Mesenchymal stem cell (in vitro differentiated cells and primary cell): ENCODE measurements at regions not wholly inside any gene's neighbourhood (a gene's known extent, or its start where the extent isn't known, plus 50 kb on each side); places are given as distances from the start of the nearest gene placed in this dataset.

Experiments
- DNase-seq: peaks from one replicate; pipeline ENCODE4 v3.0.0-alpha.2; 2013
- H2AFZ ChIP-seq: one replicate; pipeline ENCODE4 v1.6.1; 2013; ENCODE audit warnings: low read depth, mild to moderate bottlenecking, control low read depth, inconsistent platforms, low read length, moderate library complexity
- H2AK5ac ChIP-seq: 2 replicates; pipeline ENCODE4 v1.6.1; 2013; ENCODE audit warnings: low read length, moderate library complexity, mild to moderate bottlenecking, inconsistent platforms; ENCODE audit not compliant: severe bottlenecking
- H2BK120ac ChIP-seq: one replicate; pipeline ENCODE4 v1.6.1; 2013; ENCODE audit warnings: low read depth, mild to moderate bottlenecking, inconsistent platforms, low read length, moderate library complexity
- H2BK12ac ChIP-seq, 2 experiments: one replicate each; pipeline ENCODE4 v1.6.1; 2013; ENCODE audit warnings: inconsistent platforms in 2 of 2, low read length in 2 of 2, mild to moderate bottlenecking in 2 of 2, moderate library complexity in 2 of 2, control low read depth in 1 of 2
- H2BK15ac ChIP-seq: one replicate; pipeline ENCODE4 v1.6.1; 2013; ENCODE audit warnings: mild to moderate bottlenecking, low read depth, inconsistent platforms; ENCODE audit not compliant: poor library complexity, severe bottlenecking
- H2BK5ac ChIP-seq: 2 replicates; pipeline ENCODE4 v1.6.1; 2013; ENCODE audit warnings: low read depth, mild to moderate bottlenecking, low read length, control low read depth, inconsistent platforms; ENCODE audit not compliant: poor library complexity, severe bottlenecking
- H3K14ac ChIP-seq, 2 experiments: one replicate each; pipeline ENCODE4 v1.6.1; 2013; ENCODE audit warnings: inconsistent platforms in 2 of 2, low read length in 2 of 2, control low read depth in 1 of 2, mild to moderate bottlenecking in 1 of 2, moderate library complexity in 1 of 2
- H3K18ac ChIP-seq, 2 experiments: one replicate each; pipeline ENCODE4 v1.6.1; 2013; ENCODE audit warnings: inconsistent platforms in 2 of 2, low read length in 2 of 2, control low read depth in 1 of 2, low read depth in 1 of 2, mild to moderate bottlenecking in 1 of 2
- H3K23ac ChIP-seq, 2 experiments: one replicate each; pipeline ENCODE4 v1.6.1; 2013; ENCODE audit warnings: inconsistent platforms in 2 of 2, low read length in 2 of 2, mild to moderate bottlenecking in 2 of 2, moderate library complexity in 2 of 2, control low read depth in 1 of 2
- H3K27ac ChIP-seq: 2 replicates; pipeline ENCODE4 v1.5.1; 2013; ENCODE audit warnings: mild to moderate bottlenecking, moderate library complexity, low read length, control low read depth, inconsistent platforms; ENCODE audit not compliant: poor library complexity, severe bottlenecking
- H3K27me3 ChIP-seq, 2 experiments: 2 replicates each; pipeline versions ENCODE4 v1.6.1 to v1.7.0; 2013; ENCODE audit warnings: low read length in 2 of 2, mild to moderate bottlenecking in 2 of 2, moderate library complexity in 2 of 2, control low read depth in 1 of 2, inconsistent platforms in 1 of 2; ENCODE audit not compliant: control insufficient read depth in 1 of 2, insufficient read depth in 1 of 2
- H3K36me3 ChIP-seq, 2 experiments: 2 replicates each; pipeline versions ENCODE4 v1.6.1 to v1.7.0; 2013; ENCODE audit warnings: low read length in 2 of 2, control low read depth in 1 of 2, inconsistent platforms in 1 of 2, low read depth in 1 of 2, mild to moderate bottlenecking in 1 of 2; ENCODE audit not compliant: insufficient read depth in 2 of 2, control insufficient read depth in 1 of 2
- H3K4ac ChIP-seq, 2 experiments: one replicate each; pipeline ENCODE4 v1.6.1; 2013; ENCODE audit warnings: inconsistent platforms in 2 of 2, low read length in 2 of 2, mild to moderate bottlenecking in 2 of 2, moderate library complexity in 2 of 2, control low read depth in 1 of 2, low read depth in 1 of 2
- H3K4me1 ChIP-seq: 2 replicates; pipeline ENCODE4 v1.6.1; 2013; ENCODE audit warnings: low read depth, low read length, control low read depth; ENCODE audit not compliant: control insufficient read depth, insufficient read depth
- H3K4me2 ChIP-seq: 2 replicates; pipeline ENCODE4 v1.6.1; 2013; ENCODE audit warnings: low read length, mild to moderate bottlenecking, inconsistent platforms; ENCODE audit not compliant: poor library complexity, severe bottlenecking
- H3K4me3 ChIP-seq, 2 experiments: 2 replicates each; pipeline versions ENCODE4 v1.5.1 to v1.7.0; 2013; ENCODE audit warnings: low read length in 2 of 2, mild to moderate bottlenecking in 2 of 2, control low read depth in 1 of 2, low read depth in 1 of 2; ENCODE audit not compliant: insufficient read depth in 1 of 2
- H3K79me1 ChIP-seq: replicated peaks from 2 replicates; pipeline ENCODE4 v1.6.1; 2013; ENCODE audit warnings: mild to moderate bottlenecking, control low read depth, low read length, inconsistent platforms; ENCODE audit not compliant: poor library complexity, severe bottlenecking
- H3K9ac ChIP-seq: 2 replicates; pipeline ENCODE4 v1.7.0; 2013; ENCODE audit warnings: mild to moderate bottlenecking, low read length, moderate library complexity
- H3K9me3 ChIP-seq: 2 replicates; pipeline ENCODE4 v1.7.0; 2013; ENCODE audit warnings: mild to moderate bottlenecking, low read length; ENCODE audit not compliant: control insufficient read depth
- H4K8ac ChIP-seq: one replicate; pipeline ENCODE4 v1.6.1; 2013; ENCODE audit warnings: inconsistent platforms, mild to moderate bottlenecking, low read length, moderate library complexity
- H4K91ac ChIP-seq: one replicate; pipeline ENCODE4 v1.6.1; 2013; ENCODE audit warnings: mild to moderate bottlenecking, low read length, inconsistent platforms
- WGBS: methylation state at CpG from one replicate; pipeline ENCODE4 v1.1.7; 2013; ENCODE audit warnings: mixed read lengths; 5-methylcytosine and 5-hydroxymethylcytosine counted together

GRCh38 chr2:64786343-64787018 lies 132.8 kb upstream of the SERTAD2 start:
- H3K23ac ChIP-seq: no peak overlapping the region
- no peak overlapping the region for H3K4me2 ChIP-seq
- no peaks in the 10 kb centered on the region for H3K36me3 ChIP-seq
- no peaks in the 10 kb centered on the region for H3K4me1 ChIP-seq
- no peak overlapping the region for H2AK5ac ChIP-seq
- no peak overlapping the region for H2BK12ac ChIP-seq
- no peak overlapping the region for H3K18ac ChIP-seq
- no peak overlapping the region for H3K9ac ChIP-seq
- DNase-seq: no peak
- no peak overlapping the region for H4K8ac ChIP-seq
- H2AFZ ChIP-seq: no peak overlapping the region
- H2BK120ac ChIP-seq: no peak overlapping the region
- no peak overlapping the region for H3K4ac ChIP-seq
- no peak overlapping the region for H3K14ac ChIP-seq
- no peak overlapping the region for H2BK5ac ChIP-seq
- H3K4me3 ChIP-seq: no peak overlapping the region
- H3K9me3 ChIP-seq: no peaks in the 10 kb centered on the region
- no peak overlapping the region for H2BK15ac ChIP-seq
- H3K27me3 ChIP-seq: no peaks in the 10 kb centered on the region
- no peak overlapping the region for H3K27ac ChIP-seq
- no peaks in the 10 kb centered on the region for H3K79me1 ChIP-seq
- no peak overlapping the region for H4K91ac ChIP-seq

DNA sequence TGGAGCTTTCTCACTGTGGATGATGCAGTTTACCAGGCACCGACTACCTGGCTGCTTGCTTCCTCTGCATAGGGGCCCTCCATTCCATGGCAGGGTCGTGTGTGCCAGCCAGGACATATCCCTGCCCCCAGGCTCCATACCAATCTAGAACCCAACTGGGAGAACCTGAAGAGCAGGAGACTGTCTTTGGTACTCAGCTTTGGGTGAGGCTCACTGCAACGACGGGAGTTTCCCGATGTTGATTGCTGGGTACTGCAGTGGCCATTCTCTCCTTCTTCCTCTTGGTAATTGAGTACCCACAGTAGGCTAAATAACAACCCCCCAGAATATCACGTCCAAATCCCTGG lies 133.3 kb upstream of the SERTAD2 start:
- H3K79me1 ChIP-seq: no peaks in the 10 kb centered on the region
- no peaks in the 10 kb centered on the region for H3K27me3 ChIP-seq
- H2BK120ac ChIP-seq: no peak overlapping the region
- no peak overlapping the region for H3K23ac ChIP-seq
- no peak overlapping the region for H2BK5ac ChIP-seq
- H3K27ac ChIP-seq: no peak overlapping the region
- no peak overlapping the region for H3K4me3 ChIP-seq
- no peak overlapping the region for H3K4ac ChIP-seq
- no peak overlapping the region for H2BK15ac ChIP-seq
- no peak overlapping the region for H3K9ac ChIP-seq
- no peak overlapping the region for H3K4me2 ChIP-seq
- H3K4me1 ChIP-seq: no peaks in the 10 kb centered on the region
- H3K36me3 ChIP-seq: no peaks in the 10 kb centered on the region
- WGBS: 92% methylated on average over 5 of the region's 6 CpGs
- H4K8ac ChIP-seq: no peak overlapping the region
- H2BK12ac ChIP-seq: no peak overlapping the region
- H2AK5ac ChIP-seq: no peak overlapping the region
- no peaks in the 10 kb centered on the region for H3K9me3 ChIP-seq
- H3K18ac ChIP-seq: no peak overlapping the region
- no peak overlapping the region for H2AFZ ChIP-seq
- H4K91ac ChIP-seq: no peak overlapping the region
- H3K14ac ChIP-seq: no peak overlapping the region
- DNase-seq: no peak

GRCh38 chr2:64787698-64788097 lies 134.0 kb upstream of the SERTAD2 start:
- Histone ChIP-seq H3K18ac (no peak overlapping the region), H4K91ac (no peak overlapping the region), H2BK120ac (no peak overlapping the region), H3K23ac (no peak overlapping the region), H3K9ac (no peak overlapping the region), H2AFZ (no peak overlapping the region), H2AK5ac (no peak overlapping the region), H3K27ac (no peak overlapping the region), H4K8ac (no peak overlapping the region), H3K4me1 (no peaks in the 10 kb centered on the region), H3K9me3 (no peaks in the 10 kb centered on the region), H3K4ac (no peak overlapping the region), H3K4me2 (no peak overlapping the region), H2BK15ac (no peak overlapping the region), H3K79me1 (no peaks in the 10 kb centered on the region), H3K27me3 (no peaks in the 10 kb centered on the region), H3K4me3 (no peak overlapping the region), H3K14ac (no peak overlapping the region), H3K36me3 (no peaks in the 10 kb centered on the region), H2BK5ac (no peak overlapping the region), H2BK12ac (no peak overlapping the region)
- no peak for DNase-seq
- whole genome bisulfite sequencing: 61% methylated on average over 2 of the region's 5 CpGs

- Histone ChIP-seq H3K4me2 (no peak overlapping the region), H3K4me3 (no peak overlapping the region), H3K23ac (no peak overlapping the region), H3K27ac (no peak overlapping the region), H2AK5ac (no peak overlapping the region), H2AFZ (no peak overlapping the region), H3K4me1 (no peaks in the 10 kb centered on the region), H3K9me3 (no peaks in the 10 kb centered on the region), H4K91ac (no peak overlapping the region), H3K79me1 (no peaks in the 10 kb centered on the region), H3K18ac (no peak overlapping the region), H2BK12ac (no peak overlapping the region), H3K4ac (no peak overlapping the region), H2BK15ac (no peak overlapping the region), H2BK120ac (no peak overlapping the region), H3K36me3 (no peaks in the 10 kb centered on the region), H4K8ac (peak overlapping the region; percentile 56), H3K27me3 (no peaks in the 10 kb centered on the region), H3K9ac (no peak overlapping the region), H3K14ac (no peak overlapping the region), H2BK5ac (no peak overlapping the region)
- WGBS: 93% methylated on average over 9 of the region's 9 CpGs
- DNase-seq: no peak
These were observed 136.0 kb upstream of the SERTAD2 start for GRCh38 chr2:64789466-64790320.
